Lower leg skin (tissue), 3 donors: ENCODE measurements at regions not wholly inside any gene's neighbourhood (a gene's known extent, or its start where the extent isn't known, plus 50 kb on each side); places are given as distances from the start of the nearest gene placed in this dataset.

Experiments used
- POLR2A ChIP-seq, 2 donors: fragments of 450-650 bp; IDR thresholded peaks; one replicate each; pipeline ENCODE4 v1.6.1; 2016 to 2017; ENCODE audit warnings: antibody characterized with exemption in 2 of 2, mild to moderate bottlenecking in 1 of 2, moderate library complexity in 1 of 2
- TF ChIP-seq, protein P1 (sequence below), 3 donors: fragments of 450-650 bp; IDR thresholded peaks; one replicate each; pipeline ENCODE4 v1.5.1; 2016; ENCODE audit warnings: antibody characterized with exemption in 3 of 3, mild to moderate bottlenecking in 3 of 3, moderate library complexity in 2 of 3

DNA sequence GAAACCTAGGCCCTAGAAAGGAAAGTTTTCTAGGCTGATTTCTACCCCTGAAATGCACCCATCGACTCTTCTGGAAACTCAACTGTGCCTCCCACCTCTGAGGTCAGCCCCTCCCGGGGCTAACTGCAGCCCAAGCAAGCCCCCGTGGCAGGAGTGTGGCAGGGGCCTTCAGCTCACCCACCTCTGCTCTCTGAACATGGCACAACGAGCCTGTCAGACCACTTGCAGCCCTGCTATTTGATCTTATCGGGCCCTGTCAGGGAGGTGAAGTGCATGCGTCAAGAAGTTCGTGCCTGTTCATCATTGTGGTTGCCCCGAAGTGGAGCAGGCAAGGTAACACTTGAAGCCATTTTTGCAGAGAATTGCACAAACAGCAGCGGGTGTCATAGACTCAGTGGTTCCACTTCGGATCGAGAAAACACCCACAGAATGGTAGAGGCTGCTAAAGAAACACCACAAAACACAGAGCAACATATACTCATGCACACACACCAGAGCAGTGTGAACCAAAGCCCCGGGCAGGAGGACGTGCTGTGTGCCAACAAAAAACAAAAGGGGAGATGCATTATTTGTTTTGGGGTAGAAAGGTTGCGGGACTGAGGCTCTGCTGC is 262.7 kb downstream of the ETS1 start:
- TF ChIP-seq, protein P1, sequence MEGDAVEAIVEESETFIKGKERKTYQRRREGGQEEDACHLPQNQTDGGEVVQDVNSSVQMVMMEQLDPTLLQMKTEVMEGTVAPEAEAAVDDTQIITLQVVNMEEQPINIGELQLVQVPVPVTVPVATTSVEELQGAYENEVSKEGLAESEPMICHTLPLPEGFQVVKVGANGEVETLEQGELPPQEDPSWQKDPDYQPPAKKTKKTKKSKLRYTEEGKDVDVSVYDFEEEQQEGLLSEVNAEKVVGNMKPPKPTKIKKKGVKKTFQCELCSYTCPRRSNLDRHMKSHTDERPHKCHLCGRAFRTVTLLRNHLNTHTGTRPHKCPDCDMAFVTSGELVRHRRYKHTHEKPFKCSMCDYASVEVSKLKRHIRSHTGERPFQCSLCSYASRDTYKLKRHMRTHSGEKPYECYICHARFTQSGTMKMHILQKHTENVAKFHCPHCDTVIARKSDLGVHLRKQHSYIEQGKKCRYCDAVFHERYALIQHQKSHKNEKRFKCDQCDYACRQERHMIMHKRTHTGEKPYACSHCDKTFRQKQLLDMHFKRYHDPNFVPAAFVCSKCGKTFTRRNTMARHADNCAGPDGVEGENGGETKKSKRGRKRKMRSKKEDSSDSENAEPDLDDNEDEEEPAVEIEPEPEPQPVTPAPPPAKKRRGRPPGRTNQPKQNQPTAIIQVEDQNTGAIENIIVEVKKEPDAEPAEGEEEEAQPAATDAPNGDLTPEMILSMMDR (IDR thresholded peaks at IDR 0.05) = no peak
- TF ChIP-seq POLR2A (IDR thresholded peaks at IDR 0.05) = no peak
